Ishikawa (cell line): ENCODE measurements at regions not wholly inside any gene's neighbourhood (a gene's known extent, or its start where the extent isn't known, plus 50 kb on each side); places are given as distances from the start of the nearest gene placed in this dataset.

Experiments
- CEBPB ChIP-seq: IDR thresholded peaks from 2 replicates; pipeline ENCODE4 v1.6.1; 2012
- CREB1 ChIP-seq: IDR thresholded peaks from 2 replicates; pipeline ENCODE4 v1.6.1; 2012; ENCODE audit warnings: low read depth
- RAD21 ChIP-seq: IDR thresholded peaks from 2 replicates; pipeline ENCODE4 v1.6.1; 2012; ENCODE audit warnings: low read depth
- TAF1 ChIP-seq: IDR thresholded peaks from 2 replicates; pipeline ENCODE4 v1.6.1; 2012; ENCODE audit warnings: low read depth, mild to moderate bottlenecking
- TCF12 ChIP-seq: IDR thresholded peaks from 2 replicates; pipeline ENCODE4 v1.6.1; 2012; ENCODE audit warnings: low read depth
- TEAD4 ChIP-seq: IDR thresholded peaks from 2 replicates; pipeline ENCODE4 v1.6.1; 2012
- TF ChIP-seq, protein P1 (sequence below): IDR thresholded peaks from 2 replicates; pipeline ENCODE4 v1.6.1; 2012
- TF ChIP-seq, protein P2 (sequence below): IDR thresholded peaks from 2 replicates; pipeline ENCODE4 v1.6.1; 2012
- TF ChIP-seq, protein P3 (sequence below): IDR thresholded peaks from 2 replicates; pipeline ENCODE4 v1.6.1; 2012; ENCODE audit warnings: low read depth, mild to moderate bottlenecking

DNA sequence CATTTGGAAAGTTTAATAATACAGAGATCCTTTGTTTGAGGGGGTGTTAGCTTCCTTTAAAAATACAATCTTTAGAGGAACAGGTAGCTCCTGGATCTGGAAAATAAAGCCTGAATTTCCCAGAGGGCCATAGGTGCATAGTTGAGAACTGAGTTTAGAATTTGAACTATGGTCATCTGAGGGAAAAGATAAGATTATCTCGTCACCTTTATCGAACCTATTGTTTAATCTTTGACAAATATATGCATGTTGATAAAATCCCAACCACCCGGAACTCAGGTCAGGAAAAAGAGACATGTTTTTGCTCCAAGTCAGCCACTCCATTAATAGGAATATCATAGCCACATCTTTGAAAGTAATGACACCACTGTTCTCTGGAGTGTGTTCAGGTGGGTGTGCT, 91.7 kb upstream of the FAM169A start:
- no peak for TF ChIP-seq RAD21
- no peak for TF ChIP-seq TEAD4
- no peak for TF ChIP-seq TCF12
- TF ChIP-seq, protein P1, sequence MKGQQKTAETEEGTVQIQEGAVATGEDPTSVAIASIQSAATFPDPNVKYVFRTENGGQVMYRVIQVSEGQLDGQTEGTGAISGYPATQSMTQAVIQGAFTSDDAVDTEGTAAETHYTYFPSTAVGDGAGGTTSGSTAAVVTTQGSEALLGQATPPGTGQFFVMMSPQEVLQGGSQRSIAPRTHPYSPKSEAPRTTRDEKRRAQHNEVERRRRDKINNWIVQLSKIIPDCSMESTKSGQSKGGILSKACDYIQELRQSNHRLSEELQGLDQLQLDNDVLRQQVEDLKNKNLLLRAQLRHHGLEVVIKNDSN = no peak
- TF ChIP-seq CEBPB = no peak
- TF ChIP-seq TAF1 = no peak
- TF ChIP-seq, protein P2, sequence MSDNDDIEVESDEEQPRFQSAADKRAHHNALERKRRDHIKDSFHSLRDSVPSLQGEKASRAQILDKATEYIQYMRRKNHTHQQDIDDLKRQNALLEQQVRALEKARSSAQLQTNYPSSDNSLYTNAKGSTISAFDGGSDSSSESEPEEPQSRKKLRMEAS = no peak
- TF ChIP-seq, protein P3, sequence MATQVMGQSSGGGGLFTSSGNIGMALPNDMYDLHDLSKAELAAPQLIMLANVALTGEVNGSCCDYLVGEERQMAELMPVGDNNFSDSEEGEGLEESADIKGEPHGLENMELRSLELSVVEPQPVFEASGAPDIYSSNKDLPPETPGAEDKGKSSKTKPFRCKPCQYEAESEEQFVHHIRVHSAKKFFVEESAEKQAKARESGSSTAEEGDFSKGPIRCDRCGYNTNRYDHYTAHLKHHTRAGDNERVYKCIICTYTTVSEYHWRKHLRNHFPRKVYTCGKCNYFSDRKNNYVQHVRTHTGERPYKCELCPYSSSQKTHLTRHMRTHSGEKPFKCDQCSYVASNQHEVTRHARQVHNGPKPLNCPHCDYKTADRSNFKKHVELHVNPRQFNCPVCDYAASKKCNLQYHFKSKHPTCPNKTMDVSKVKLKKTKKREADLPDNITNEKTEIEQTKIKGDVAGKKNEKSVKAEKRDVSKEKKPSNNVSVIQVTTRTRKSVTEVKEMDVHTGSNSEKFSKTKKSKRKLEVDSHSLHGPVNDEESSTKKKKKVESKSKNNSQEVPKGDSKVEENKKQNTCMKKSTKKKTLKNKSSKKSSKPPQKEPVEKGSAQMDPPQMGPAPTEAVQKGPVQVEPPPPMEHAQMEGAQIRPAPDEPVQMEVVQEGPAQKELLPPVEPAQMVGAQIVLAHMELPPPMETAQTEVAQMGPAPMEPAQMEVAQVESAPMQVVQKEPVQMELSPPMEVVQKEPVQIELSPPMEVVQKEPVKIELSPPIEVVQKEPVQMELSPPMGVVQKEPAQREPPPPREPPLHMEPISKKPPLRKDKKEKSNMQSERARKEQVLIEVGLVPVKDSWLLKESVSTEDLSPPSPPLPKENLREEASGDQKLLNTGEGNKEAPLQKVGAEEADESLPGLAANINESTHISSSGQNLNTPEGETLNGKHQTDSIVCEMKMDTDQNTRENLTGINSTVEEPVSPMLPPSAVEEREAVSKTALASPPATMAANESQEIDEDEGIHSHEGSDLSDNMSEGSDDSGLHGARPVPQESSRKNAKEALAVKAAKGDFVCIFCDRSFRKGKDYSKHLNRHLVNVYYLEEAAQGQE = no peak
- TF ChIP-seq CREB1 = no peak
